ENCODE measurements at regions not wholly inside any gene's neighbourhood (a gene's known extent, or its start where the extent isn't known, plus 50 kb on each side); places are given as distances from the start of the nearest gene placed in this dataset.

DNA sequence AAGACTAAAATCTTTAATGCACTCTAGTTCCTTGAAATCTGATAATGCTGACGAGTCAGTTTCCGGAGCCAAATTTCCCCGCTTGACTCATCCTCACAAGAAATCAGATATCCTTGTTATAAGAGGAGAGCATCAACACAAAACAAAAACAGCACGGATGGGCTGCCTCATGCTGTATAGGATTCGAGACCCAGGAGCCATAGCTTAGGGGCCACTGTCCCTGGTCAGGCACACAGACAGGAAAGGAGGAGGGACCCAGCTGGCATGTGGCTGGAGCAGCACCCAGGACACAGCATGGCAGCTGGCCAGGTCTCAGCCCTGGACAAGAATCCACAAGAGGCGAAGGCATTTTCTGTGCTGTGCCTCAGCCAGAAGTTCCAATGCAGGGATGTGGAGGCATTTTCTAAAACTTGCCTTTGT is 110.2 kb upstream of the SPATA13 start:
- no peak for DNase-seq (ENCODE audit: low spot score)

GRCh38 chr13:24050796-24051715 is 109.5 kb upstream of the SPATA13 start:
- no peak for DNase-seq (ENCODE audit: low spot score)

DNA sequence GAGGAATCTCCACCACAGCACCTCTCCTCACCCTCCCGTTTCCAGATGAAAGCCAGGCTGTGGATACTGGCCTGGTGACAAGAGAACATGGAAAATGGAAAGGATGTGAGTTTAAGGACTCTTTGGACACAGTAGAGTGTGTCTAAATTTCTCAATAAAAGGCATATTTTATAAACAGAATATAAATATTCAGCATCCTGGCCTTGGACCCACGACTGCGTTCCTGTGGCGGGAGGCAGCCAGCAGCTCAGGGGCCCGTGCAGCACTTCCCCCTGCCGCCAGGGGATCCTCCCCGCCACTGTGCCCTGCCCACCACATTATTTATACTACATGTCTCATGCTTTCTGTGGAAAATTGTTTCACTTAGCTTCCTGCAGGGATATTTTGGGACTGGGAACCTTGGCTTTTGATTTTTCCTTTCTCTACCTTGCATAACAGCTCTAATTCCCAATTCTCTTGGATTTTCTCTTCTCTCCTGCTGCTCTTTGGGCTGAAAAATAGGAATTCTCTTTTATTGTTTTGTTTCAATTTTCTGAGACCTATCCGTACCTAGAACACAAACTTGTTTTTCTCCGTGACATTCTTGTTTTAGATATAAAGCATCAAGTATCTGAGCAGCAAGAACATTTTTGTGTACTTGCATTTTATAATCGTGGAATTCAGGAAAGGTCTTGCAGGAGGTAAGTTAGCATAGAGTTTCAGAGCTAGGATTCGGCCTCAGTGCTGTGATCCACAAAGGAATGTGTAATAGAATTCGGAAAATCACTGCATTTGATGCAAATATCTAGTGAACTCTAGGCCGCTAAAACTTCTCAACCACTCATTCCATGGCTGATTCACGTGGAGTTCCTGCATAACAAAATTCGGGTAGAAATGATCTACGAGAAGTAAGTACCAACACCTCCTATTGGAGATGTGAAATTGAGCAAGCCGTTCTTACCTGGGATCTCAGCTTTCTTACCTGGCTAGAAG is 107.7 kb upstream of the SPATA13 start:
- DNase-seq (ENCODE audit: low spot score): peak; percentile 53

- DNase-seq (ENCODE audit: low spot score): no peak
Observed at GRCh38 chr13:24053519-24054251, 106.8 kb upstream of the SPATA13 start.

GRCh38 chr13:24056616-24057137 is 103.8 kb upstream of the SPATA13 start:
- no peak for DNase-seq (ENCODE audit: low spot score)

- no peak for DNase-seq (ENCODE audit: low spot score)
Observed at GRCh38 chr13:24060993-24061392, 99.5 kb upstream of the SPATA13 start.

- no peak for DNase-seq (ENCODE audit: low spot score)
Observed at GRCh38 chr13:24063281-24063877, 97.1 kb upstream of the SPATA13 start.

DNA sequence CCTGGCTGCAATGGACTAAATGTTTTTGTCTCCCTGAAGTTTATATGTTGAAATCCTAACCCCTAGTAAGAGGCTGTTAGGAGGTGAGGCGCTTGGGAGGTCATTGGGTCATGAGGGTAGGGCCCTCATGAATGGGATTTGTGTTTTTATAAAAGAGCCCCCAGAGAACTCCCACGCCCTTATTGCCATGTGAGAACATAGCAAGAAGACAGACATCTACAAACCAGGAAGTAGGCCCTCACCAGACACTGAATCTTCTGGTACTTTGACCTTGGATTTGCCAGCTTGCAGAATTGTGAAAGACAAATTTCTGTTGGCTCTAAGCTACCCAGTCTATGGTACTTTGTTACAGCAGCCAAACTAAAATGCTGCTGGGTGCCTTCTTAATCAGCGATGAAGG is 96.1 kb upstream of the SPATA13 start:
- no peak for DNase-seq (ENCODE audit: low spot score)

GRCh38 chr13:24065176-24065575 is 95.3 kb upstream of the SPATA13 start:
- no peak for DNase-seq (ENCODE audit: low spot score)

GRCh38 chr13:24066405-24067295 is 93.9 kb upstream of the SPATA13 start:
- DNase-seq (ENCODE audit: low spot score): no peak

DNA sequence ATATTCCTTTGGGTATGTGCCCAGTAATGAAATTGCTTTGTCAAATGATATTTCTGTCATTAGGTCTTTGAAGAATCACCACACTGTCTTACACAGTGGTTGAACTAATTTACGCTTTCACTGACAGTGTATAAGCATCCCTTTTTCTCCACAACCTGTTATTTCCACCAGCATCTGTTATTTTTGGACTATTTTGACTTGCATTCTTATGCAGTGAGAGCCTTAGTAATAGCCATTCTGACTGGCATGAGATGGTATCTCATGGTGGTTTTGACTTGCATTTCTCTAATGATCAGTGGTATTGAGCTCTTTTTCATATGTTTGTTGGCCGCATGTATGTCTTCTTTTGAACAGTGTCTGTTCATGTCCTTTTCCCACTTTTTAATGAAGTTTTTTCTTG is 92.0 kb upstream of the SPATA13 start:
- no peak for DNase-seq (ENCODE audit: low spot score)

DNA sequence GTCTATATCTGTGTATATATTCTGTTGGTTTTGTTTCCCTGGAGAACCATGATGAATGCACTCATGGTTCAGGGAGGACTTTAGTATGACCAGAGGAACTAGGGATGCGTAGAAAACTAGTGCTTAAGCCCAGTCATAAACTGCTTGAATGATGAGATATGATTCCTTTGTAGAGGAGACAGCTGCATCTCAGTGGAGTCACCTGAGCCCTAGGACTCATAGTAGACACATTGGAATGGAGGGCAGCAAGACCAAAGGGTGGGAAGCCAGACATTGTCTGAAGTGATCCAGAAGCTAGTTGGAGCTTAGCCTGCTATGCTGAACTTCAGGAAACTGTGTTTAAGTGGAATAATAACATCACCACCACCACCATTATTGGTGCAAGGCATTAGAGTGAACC is 89.5 kb upstream of the SPATA13 start:
- no peak for DNase-seq (ENCODE audit: low spot score)

DNA sequence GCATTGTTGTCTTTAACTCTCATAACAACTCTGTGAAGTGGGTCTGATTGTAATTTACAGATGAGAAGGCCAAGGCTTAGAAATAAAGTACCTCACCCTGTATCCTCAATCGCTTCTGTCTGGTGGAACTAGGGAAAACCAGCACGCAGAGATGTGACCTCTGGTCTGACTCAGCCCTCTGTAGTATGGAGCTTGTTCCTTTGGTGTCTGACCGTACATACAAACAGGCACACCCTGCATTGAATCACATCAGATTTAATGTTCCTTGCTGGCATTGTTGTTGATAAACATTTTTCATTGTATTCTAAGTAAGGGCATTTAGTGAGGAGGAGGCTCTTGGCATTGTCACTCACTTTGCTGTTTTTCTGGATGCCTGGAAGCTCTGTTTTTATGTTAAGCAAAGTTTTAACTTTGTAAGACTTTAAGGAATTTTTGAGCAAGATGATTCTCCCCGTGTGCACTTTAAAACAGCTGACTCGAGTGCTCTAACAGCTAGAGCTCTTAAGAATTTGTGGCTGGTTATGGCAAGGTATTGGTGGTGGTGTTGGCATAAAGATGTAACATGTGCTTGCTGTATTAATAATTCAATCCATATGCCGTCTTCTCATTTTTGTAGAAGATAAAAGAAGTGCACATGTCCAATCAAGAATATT is 89.0 kb upstream of the SPATA13 start:
- peak; percentile 19 for DNase-seq (ENCODE audit: low spot score)

DNA sequence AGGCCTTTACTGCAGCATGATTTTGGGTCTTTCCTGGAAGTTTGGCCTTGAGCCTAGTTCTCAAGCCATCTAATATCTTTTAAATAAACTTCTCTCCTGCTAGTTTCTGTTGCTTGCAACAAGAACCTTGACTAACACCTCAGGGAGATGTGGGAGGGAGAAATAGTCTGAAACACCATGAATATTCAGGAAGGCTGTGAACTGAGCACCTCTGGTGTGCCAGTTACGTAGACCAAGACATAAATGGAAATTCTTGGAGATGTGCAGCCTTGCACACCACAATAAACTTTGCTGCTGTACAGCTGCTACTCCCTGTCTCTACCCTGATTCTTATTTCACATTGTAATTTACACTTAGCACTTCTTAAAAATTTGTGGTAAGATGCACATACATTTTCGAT is 86.9 kb upstream of the SPATA13 start:
- no peak for DNase-seq (ENCODE audit: low spot score)

DNA sequence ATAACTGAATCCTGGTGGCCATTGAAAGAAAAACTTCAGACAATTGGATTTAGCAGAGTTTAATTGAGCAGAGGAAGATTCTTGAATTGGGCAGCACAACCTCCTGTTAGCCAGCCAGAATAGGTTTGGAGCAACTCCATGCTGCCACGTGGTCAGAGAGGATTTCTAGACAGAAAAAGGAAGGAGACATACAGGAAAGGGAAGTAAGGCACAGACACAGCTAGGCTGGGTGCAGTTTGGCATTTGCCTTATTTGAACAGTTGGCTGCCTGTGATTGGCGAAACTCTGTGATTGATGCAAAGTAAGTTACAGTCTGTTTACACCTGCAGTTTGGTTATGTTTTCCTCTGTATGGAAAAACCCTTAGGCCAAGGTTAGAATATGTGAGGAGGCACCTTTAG is 85.8 kb upstream of the SPATA13 start:
- no peak for DNase-seq (ENCODE audit: low spot score)

DNA sequence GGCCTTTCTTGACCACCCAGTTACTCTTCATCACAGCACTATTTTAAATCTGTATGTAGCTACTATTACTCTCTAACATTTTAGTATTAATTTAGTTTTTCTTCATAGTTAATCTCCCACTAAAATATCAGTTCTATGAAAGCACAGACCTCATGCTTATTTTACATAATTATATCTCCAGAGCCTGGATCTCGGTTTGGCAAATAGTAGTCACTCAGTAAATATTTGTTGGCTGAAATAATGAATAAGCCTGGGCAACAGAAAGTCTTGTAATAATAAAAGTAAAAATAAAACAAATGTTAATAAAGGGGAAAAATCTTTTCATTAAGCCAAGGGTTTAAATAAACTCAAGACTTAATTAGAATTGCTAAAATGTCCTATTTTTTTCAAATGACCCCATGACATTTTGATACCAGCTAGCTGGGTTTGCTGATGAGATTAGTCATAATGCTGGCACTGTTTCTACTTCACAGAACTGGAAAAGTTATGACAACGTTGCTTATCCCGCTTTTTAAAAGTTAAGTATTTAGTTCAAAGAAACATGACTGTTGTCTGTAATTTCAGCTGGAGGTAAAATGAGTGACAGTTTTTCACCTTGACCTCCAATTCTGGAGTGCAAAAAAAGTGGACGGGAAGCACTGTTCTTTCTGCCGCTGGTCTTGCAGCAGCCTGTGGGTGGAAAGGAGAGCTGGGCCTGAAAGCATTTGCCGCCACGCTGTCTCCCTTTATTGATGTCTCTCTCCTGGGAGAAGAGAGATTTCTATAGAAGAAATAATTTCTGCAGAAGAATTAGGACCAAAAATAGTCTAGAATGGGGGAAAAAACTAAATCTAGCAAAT is 85.2 kb upstream of the SPATA13 start:
- peak; percentile 14 for DNase-seq (ENCODE audit: low spot score)

- no peak for DNase-seq (ENCODE audit: low spot score)
Observed at GRCh38 chr13:24076109-24076508, 84.4 kb upstream of the SPATA13 start.

GRCh38 chr13:24076636-24077035 is 83.9 kb upstream of the SPATA13 start:
- DNase-seq (ENCODE audit: low spot score): no peak

- no peak for DNase-seq (ENCODE audit: low spot score)
Observed at GRCh38 chr13:24080134-24080533, 80.4 kb upstream of the SPATA13 start.
